OCI-LY7 (cell line): ENCODE measurements at regions not wholly inside any gene's neighbourhood (a gene's known extent, or its start where the extent isn't known, plus 50 kb on each side); places are given as distances from the start of the nearest gene placed in this dataset.

ENCODE experiments used
- BruUV-seq: library from RNA; stranded (reverse); fragments of 400-500 nt; replicated peaks from 2 replicates; lab custom pipeline; 2021; lab: Mats Ljungman, UMichigan
- CTCF ChIA-PET: fragments of 300-600 bp; sonication (Branson Sonifier 250); formaldehyde crosslinking; loops from one replicate; lab custom pipeline; 2022; ENCODE audit warnings: antibody characterized with exemption; ENCODE audit not compliant: unreplicated experiment; lab: Charles Lee
- POLR2A ChIA-PET: fragments of 300-600 bp; sonication (Branson Sonifier 250); formaldehyde crosslinking; loops from one replicate; lab custom pipeline; 2022; ENCODE audit warnings: antibody characterized with exemption; lab: Charles Lee
- DNase-seq: peaks from one replicate; pipeline ENCODE4 v3.0.0-alpha.2; 2015; ENCODE audit warnings: low spot score
- H2AFZ ChIP-seq: fragments of 200-600 bp; sonication (generic), shearing (Covaris generic); 2 replicates; pipeline ENCODE4 v1.6.1; 2014; ENCODE audit warnings: mild to moderate bottlenecking, antibody characterized with exemption, low read length, moderate library complexity
- H3K27ac ChIP-seq: fragments of 200-600 bp; sonication (generic); 2 replicates; pipeline ENCODE4 v1.5.1; 2014; ENCODE audit warnings: mixed run types, low read depth, mild to moderate bottlenecking, moderate library complexity, low read length, inconsistent platforms; ENCODE audit not compliant: poor library complexity, severe bottlenecking
- H3K36me3 ChIP-seq: fragments of 200-600 bp; sonication (generic); 2 replicates; pipeline ENCODE4 v1.6.1; 2014; ENCODE audit warnings: mild to moderate bottlenecking, antibody characterized with exemption, low read length, moderate library complexity, mixed read lengths; ENCODE audit not compliant: insufficient read depth
- H3K4me1 ChIP-seq: fragments of 200-600 bp; sonication (generic); 2 replicates; pipeline ENCODE4 v1.5.1; 2014; ENCODE audit warnings: mild to moderate bottlenecking, low read length; ENCODE audit not compliant: insufficient read depth, poor library complexity, severe bottlenecking
- H3K4me2 ChIP-seq: fragments of 200-600 bp; sonication (generic); 2 replicates; pipeline ENCODE4 v1.6.1; 2014; ENCODE audit warnings: mild to moderate bottlenecking, low read length
- H3K4me3 ChIP-seq: fragments of 200-600 bp; sonication (generic); 2 replicates; pipeline ENCODE4 v1.5.1; 2014; ENCODE audit warnings: mild to moderate bottlenecking, low read depth, low read length; ENCODE audit not compliant: poor library complexity, severe bottlenecking
- H3K79me2 ChIP-seq: fragments of 200-600 bp; sonication (generic); 2 replicates; pipeline ENCODE4 v1.6.1; 2016; ENCODE audit warnings: low read depth, mild to moderate bottlenecking, low read length, moderate library complexity, mixed read lengths; ENCODE audit not compliant: insufficient read depth
- H3K9me2 ChIP-seq: fragments of 200-600 bp; sonication (generic); 2 replicates; pipeline ENCODE4 v1.6.1; 2016; ENCODE audit warnings: mild to moderate bottlenecking, low read length, mixed read lengths; ENCODE audit not compliant: insufficient read depth
- H3K9me3 ChIP-seq: fragments of 200-600 bp; sonication (generic); 2 replicates; pipeline ENCODE4 v1.6.1; 2014; ENCODE audit warnings: mild to moderate bottlenecking, mixed run types, low read length, mixed read lengths
- H4K20me1 ChIP-seq: fragments of 200-600 bp; sonication (generic); 2 replicates; pipeline ENCODE4 v1.6.1; 2014; ENCODE audit warnings: mild to moderate bottlenecking, antibody characterized with exemption, low read length, moderate library complexity, mixed read lengths; ENCODE audit not compliant: insufficient read depth
- CTCF ChIP-seq: fragments of 200-600 bp; sonication (generic); conservative IDR thresholded peaks from 2 replicates; pipeline ENCODE4 v1.5.1; 2014; ENCODE audit warnings: mild to moderate bottlenecking, antibody characterized with exemption, low read length, moderate library complexity, mixed read lengths
- EZH2phosphoT487 ChIP-seq: fragments of 200-600 bp; sonication (generic); IDR thresholded peaks from 2 replicates; pipeline ENCODE4 v1.6.1; 2018; ENCODE audit warnings: low read depth, borderline replicate concordance, mild to moderate bottlenecking, mixed run types, antibody characterized with exemption, low read length, moderate library complexity, mixed read lengths
- intact Hi-C: fragments of 100-400 bp; cut with micrococcal nuclease; formaldehyde crosslinking; loops from one replicate; pipeline ENCODE4 v1.10.0; 2022; ENCODE audit not compliant: unreplicated experiment

- H3K4me2 ChIP-seq: no peak overlapping the region
- intact Hi-C loops: no loop called here
- no peaks in the 10 kb centered on the region for H4K20me1 ChIP-seq
- H3K4me3 ChIP-seq: no peak overlapping the region
- H3K79me2 ChIP-seq: no peaks in the 10 kb centered on the region
- TF ChIP-seq EZH2phosphoT487 (no peak), CTCF (no peak)
- H3K36me3 ChIP-seq: no peaks in the 10 kb centered on the region
- no peak overlapping the region for H2AFZ ChIP-seq
- H3K27ac ChIP-seq: no peak overlapping the region
- no peak for DNase-seq
- POLR2A ChIA-PET: interaction anchor here (0.6 kb wide), 1 partner anchor 111 kb away, joined by 3 read pairs; no protein-coding TSS in a partner anchor
- BruUV-seq: no TSS peak
- no peaks in the 10 kb centered on the region for H3K9me2 ChIP-seq
- H3K4me1 ChIP-seq: peaks cover 14% of the 10 kb centered on the region
- H3K9me3 ChIP-seq: no peaks in the 10 kb centered on the region
- CTCF ChIA-PET: no interaction called here
Measured at GRCh38 chr20:50439539-50440453, 70.4 kb upstream of the PTPN1 start.

- H3K9me2 ChIP-seq: no peaks in the 10 kb centered on the region
- no peak overlapping the region for H3K4me3 ChIP-seq
- no peak overlapping the region for H3K4me2 ChIP-seq
- POLR2A ChIA-PET: interaction anchor here (0.7 to 0.9 kb wide), 2 partner anchors 9 to 1353 kb away, joined by 3 read pairs; no protein-coding TSS in a partner anchor
- no peak for DNase-seq
- H3K9me3 ChIP-seq: no peaks in the 10 kb centered on the region
- intact Hi-C loops: no loop called here
- TF ChIP-seq CTCF (no peak), EZH2phosphoT487 (no peak)
- H4K20me1 ChIP-seq: no peaks in the 10 kb centered on the region
- H2AFZ ChIP-seq: no peak overlapping the region
- peaks cover 10% of the 10 kb centered on the region for H3K4me1 ChIP-seq
- no peaks in the 10 kb centered on the region for H3K36me3 ChIP-seq
- H3K27ac ChIP-seq: no peak overlapping the region
- no TSS peak for BruUV-seq
- H3K79me2 ChIP-seq: no peaks in the 10 kb centered on the region
- CTCF ChIA-PET: no interaction called here
Measured at GRCh38 chr20:50442512-50442911, 67.7 kb upstream of the PTPN1 start.
